HCT116 (cell line): ENCODE measurements at regions not wholly inside any gene's neighbourhood (a gene's known extent, or its start where the extent isn't known, plus 50 kb on each side); places are given as distances from the start of the nearest gene placed in this dataset.

Experiments
- ATAC-seq: fragments of 200-7000 bp; cut with Tn5 transposase; 2 replicates; pipeline ENCODE4 v1.9.1; 2020; ENCODE audit warnings: mild to moderate bottlenecking, moderate library complexity
- BruUV-seq: library from RNA; stranded (reverse); fragments of 400-500 nt; replicated peaks from 2 replicates; lab custom pipeline; 2021; lab: Mats Ljungman, UMichigan
- CTCF ChIA-PET: fragments of 300-600 bp; sonication (Branson Sonifier 250); formaldehyde crosslinking; loops from one replicate; lab custom pipeline; 2021; ENCODE audit warnings: antibody characterized with exemption; lab: Charles Lee
- POLR2A ChIA-PET: fragments of 300-600, 350-600 bp; sonication (Branson Sonifier 250); formaldehyde crosslinking; loops from one replicate; lab custom pipeline; 2021; ENCODE audit warnings: antibody characterized with exemption; lab: Charles Lee
- RAD21 ChIA-PET, 2 experiments: fragments of 300-600 bp; sonication (Branson Sonifier 250); formaldehyde crosslinking; loops; one replicate each; lab custom pipeline; 2023; ENCODE audit warnings: low total read pairs in 2 of 2; ENCODE audit not compliant: uncharacterized antibody in 2 of 2, unreplicated experiment in 2 of 2, low non-redundant PET in 1 of 2; lab: Charles Lee
- DNase-seq: peaks from one replicate; pipeline ENCODE4 v3.0.0-alpha.2; 2010; ENCODE audit warnings: low read depth, low spot score
- H2AFZ ChIP-seq: fragments of 200-600 bp; shearing (Covaris generic), sonication (generic); 2 replicates; pipeline ENCODE4 v1.6.1; 2017; ENCODE audit warnings: low read depth, mixed run types, mixed read lengths, antibody characterized with exemption, low read length; ENCODE audit not compliant: poor library complexity, severe bottlenecking
- H3K27ac ChIP-seq: 2 replicates; pipeline ENCODE4 v1.5.1; 2012; ENCODE audit warnings: low read depth, low read length
- H3K27me3 ChIP-seq: fragments of 200-600 bp; sonication (generic); 2 replicates; pipeline ENCODE4 v1.6.1; 2016; ENCODE audit warnings: mixed run types, low read length, mixed read lengths; ENCODE audit not compliant: insufficient read depth
- H3K36me3 ChIP-seq, 2 experiments: fragments of 200-500 bp in 1 of 2; fragments of 200-600 bp in 1 of 2; sonication (Bioruptor generic) in 1 of 2; sonication (generic) in 1 of 2; 2 replicates each; pipeline versions ENCODE4 v1.5.1 to v1.6.1; 2014 to 2016; ENCODE audit warnings: low read length in 2 of 2, inconsistent platforms in 1 of 2, mixed read lengths in 1 of 2, mixed run types in 1 of 2; ENCODE audit not compliant: insufficient read depth in 2 of 2, control insufficient read depth in 1 of 2
- H3K4me1 ChIP-seq, 2 experiments: fragments of 200-600 bp in 1 of 2; sonication (generic) in 1 of 2; 2 replicates each; pipeline versions ENCODE4 v1.5.1 to v1.6.1; 2012 to 2017; ENCODE audit warnings: low read length in 2 of 2, inconsistent platforms in 1 of 2, mild to moderate bottlenecking in 1 of 2, mixed read lengths in 1 of 2, mixed run types in 1 of 2, moderate library complexity in 1 of 2; ENCODE audit not compliant: insufficient read depth in 2 of 2, control insufficient read depth in 1 of 2
- H3K4me2 ChIP-seq: fragments of 200-600 bp; sonication (generic); 2 replicates; pipeline ENCODE4 v1.6.1; 2017; ENCODE audit warnings: mixed run types, low read length, mixed read lengths
- H3K4me3 ChIP-seq, 2 experiments: fragments of 200-600 bp in 1 of 2; sonication (generic) in 1 of 2; replicated peaks in 1 of 2; 2 replicates each; pipeline ENCODE4 v1.5.1; 2011 to 2016; ENCODE audit warnings: low read length in 2 of 2, control low read depth in 1 of 2, low read depth in 1 of 2, mild to moderate bottlenecking in 1 of 2, mixed read lengths in 1 of 2, mixed run types in 1 of 2
- H3K79me2 ChIP-seq: fragments of 200-600 bp; sonication (generic); 2 replicates; pipeline ENCODE4 v1.6.1; 2017; ENCODE audit warnings: mild to moderate bottlenecking, mixed run types, low read length, moderate library complexity, mixed read lengths; ENCODE audit not compliant: insufficient read depth
- H3K9ac ChIP-seq: fragments of 200-600 bp; sonication (generic); 2 replicates; pipeline ENCODE4 v1.6.1; 2016; ENCODE audit warnings: low read length, mixed read lengths
- H3K9me2 ChIP-seq: fragments of 200-600 bp; sonication (generic), shearing (Covaris generic); 2 replicates; pipeline ENCODE4 v1.6.1; 2017; ENCODE audit warnings: mixed run types, mild to moderate bottlenecking, moderate library complexity; ENCODE audit not compliant: insufficient read depth
- H3K9me3 ChIP-seq, 2 experiments: fragments of 200-500 bp in 1 of 2; fragments of 200-600 bp in 1 of 2; sonication (Bioruptor generic) in 1 of 2; sonication (generic) in 1 of 2; 2 replicates each; pipeline ENCODE4 v1.6.1; 2014 to 2017; ENCODE audit warnings: low read length in 2 of 2, mixed read lengths in 2 of 2, inconsistent platforms in 1 of 2, low read depth in 1 of 2, mild to moderate bottlenecking in 1 of 2, mixed run types in 1 of 2, moderate library complexity in 1 of 2; ENCODE audit not compliant: control insufficient read depth in 1 of 2, insufficient read depth in 1 of 2
- H4K20me1 ChIP-seq: fragments of 200-600 bp; sonication (generic), shearing (Covaris generic); 2 replicates; pipeline ENCODE4 v1.6.1; 2017; ENCODE audit warnings: mixed run types, mild to moderate bottlenecking, moderate library complexity; ENCODE audit not compliant: insufficient read depth
- ATF3 ChIP-seq: IDR thresholded peaks from 2 replicates; pipeline ENCODE4 v1.6.1; 2012
- CBX3 ChIP-seq: IDR thresholded peaks from 2 replicates; pipeline ENCODE4 v1.6.1; 2012; ENCODE audit warnings: low read depth
- CEBPB ChIP-seq: IDR thresholded peaks from 2 replicates; pipeline ENCODE4 v1.6.1; 2012; ENCODE audit warnings: low read depth
- CTCF ChIP-seq, 3 experiments: fragments of 200-600 bp in 1 of 3; sonication (generic) in 1 of 3; IDR thresholded peaks in 2 of 3; conservative IDR thresholded peaks in 1 of 3; 2 replicates each; pipeline ENCODE4 v1.5.1; 2012 to 2017; ENCODE audit warnings: low read depth in 2 of 3, low read length in 2 of 3, antibody characterized with exemption in 1 of 3, borderline replicate concordance in 1 of 3, control low read depth in 1 of 3, mild to moderate bottlenecking in 1 of 3, mixed read lengths in 1 of 3, mixed run types in 1 of 3, moderate library complexity in 1 of 3; ENCODE audit not compliant: insufficient read depth in 1 of 3
- ELF1 ChIP-seq: IDR thresholded peaks from 2 replicates; pipeline ENCODE4 v1.6.1; 2012; ENCODE audit warnings: low read depth, borderline replicate concordance
- EZH2 ChIP-seq: fragments of 200-600 bp; sonication (generic); IDR thresholded peaks from 2 replicates; pipeline ENCODE4 v1.6.1; 2017; ENCODE audit warnings: antibody characterized with exemption, mixed run types
- EZH2phosphoT487 ChIP-seq: fragments of 200-600 bp; IDR thresholded peaks from 2 replicates; pipeline ENCODE4 v1.6.1; 2018; ENCODE audit warnings: antibody characterized with exemption, borderline replicate concordance
- FOSL1 ChIP-seq: IDR thresholded peaks from 2 replicates; pipeline ENCODE4 v1.6.1; 2012; ENCODE audit warnings: low read depth
- JUND ChIP-seq: IDR thresholded peaks from 2 replicates; pipeline ENCODE4 v1.6.1; 2012
- MAX ChIP-seq: IDR thresholded peaks from 2 replicates; pipeline ENCODE4 v1.6.1; 2012
- POLR2A ChIP-seq: IDR thresholded peaks from 2 replicates; pipeline ENCODE4 v1.7.0; 2011; ENCODE audit warnings: borderline replicate concordance; ENCODE audit not compliant: insufficient read depth, insufficient read length; ENCODE audit errors: extremely low read depth
- POLR2AphosphoS5 ChIP-seq: IDR thresholded peaks from 2 replicates; pipeline ENCODE4 v1.6.1; 2011; ENCODE audit warnings: mild to moderate bottlenecking, low read depth, low read length, moderate library complexity
- REST ChIP-seq: IDR thresholded peaks from 2 replicates; pipeline ENCODE4 v1.6.1; 2012; ENCODE audit warnings: low read depth
- SIN3A ChIP-seq: IDR thresholded peaks from 2 replicates; pipeline ENCODE4 v1.6.1; 2012; ENCODE audit warnings: low read depth
- SP1 ChIP-seq: IDR thresholded peaks from 2 replicates; pipeline ENCODE4 v1.6.1; 2012; ENCODE audit warnings: low read depth
- SRF ChIP-seq: IDR thresholded peaks from 2 replicates; pipeline ENCODE4 v1.6.1; 2012; ENCODE audit warnings: low read depth
- YY1 ChIP-seq: IDR thresholded peaks from 2 replicates; pipeline ENCODE4 v1.6.1; 2011; ENCODE audit warnings: low read length, low read depth, moderate library complexity, mild to moderate bottlenecking; ENCODE audit not compliant: insufficient replicate concordance; ENCODE audit errors: extremely low read depth
- ZBTB33 ChIP-seq: IDR thresholded peaks from 2 replicates; pipeline ENCODE4 v1.6.1; 2011; ENCODE audit warnings: mild to moderate bottlenecking, low read length, moderate library complexity; ENCODE audit not compliant: insufficient replicate concordance; ENCODE audit errors: extremely low read depth
- ZFX ChIP-seq: fragments of 450-650 bp; IDR thresholded peaks from 2 replicates; pipeline ENCODE4 v1.6.1; 2017
- intact Hi-C: fragments of 100-400 bp; cut with micrococcal nuclease; formaldehyde crosslinking; loops from 2 replicates; pipeline ENCODE4 v1.10.0; 2022

- TF ChIP-seq REST (no peak), JUND (no peak), ATF3 (no peak), SRF (no peak), YY1 (no peak), SP1 (no peak), ELF1 (no peak), CTCF (IDR thresholded peaks at IDR 0.05 in 2 of 3, conservative IDR thresholded peaks at IDR 0.05 in 1 of 3; ENCODE audit: borderline replicate concordance in 1 of 3, insufficient read depth in 1 of 3, low read depth in 2 of 3, low read length in 2 of 3) (no peak), POLR2A (no peak), POLR2AphosphoS5 (no peak), ZFX (no peak), EZH2 (no peak), SIN3A (no peak), EZH2phosphoT487 (no peak), CEBPB (no peak), ZBTB33 (no peak), CBX3 (no peak), FOSL1 (no peak), MAX (no peak)
- intact Hi-C loops, result no loop called here
These were observed 585.5 kb downstream of the VRK1 start for GRCh38 chr14:97382616-97383226.

More at GRCh38 chr14:97382616-97383226, 585.5 kb downstream of the VRK1 start:
- DNase-seq (no peak), ATAC-seq (no peak)
- no TSS peak for BruUV-seq
- no peaks in the 10 kb centered on the region for H3K9me3 ChIP-seq
- no peaks in the 10 kb centered on the region for H3K36me3 ChIP-seq
- CTCF ChIA-PET, result no interaction called here
- no peaks in the 10 kb centered on the region for H3K9me2 ChIP-seq
- no peak overlapping the region for H3K4me3 ChIP-seq
- RAD21 ChIA-PET, result no interaction called here
- H3K9ac ChIP-seq, result no peak overlapping the region
- H3K27me3 ChIP-seq, result peaks cover 7% of the 10 kb centered on the region; the same call in 1 of the 2 replicates
- POLR2A ChIA-PET, result no interaction called here
- H2AFZ ChIP-seq, result no peak overlapping the region
- no peaks in the 10 kb centered on the region for H3K79me2 ChIP-seq
- H4K20me1 ChIP-seq, result no peaks in the 10 kb centered on the region
- peaks cover 0 to 12% of the 10 kb centered on the region in 2 experiments; a peak in 3 of 4 replicates for H3K4me1 ChIP-seq
- H3K27ac ChIP-seq, result no peak overlapping the region
- no peak overlapping the region for H3K4me2 ChIP-seq
